Neural crest cell (in vitro differentiated cells): ENCODE measurements at regions not wholly inside any gene's neighbourhood (a gene's known extent, or its start where the extent isn't known, plus 50 kb on each side); places are given as distances from the start of the nearest gene placed in this dataset.

ENCODE experiments used
- DNase-seq: peaks from one replicate; pipeline ENCODE4 v3.0.0; 2021; ENCODE audit warnings: low read depth, mixed read lengths, low spot score
- H3K27ac Mint-ChIP-seq: one replicate; pipeline ENCODE4 v1.8.0; 2021; ENCODE audit warnings: mild to moderate bottlenecking, mixed read lengths; ENCODE audit not compliant: unreplicated experiment
- H3K27me3 Mint-ChIP-seq: 2 replicates; pipeline ENCODE4 v1.8.0; 2021; ENCODE audit warnings: low read depth, mild to moderate bottlenecking, mixed read lengths
- H3K36me3 Mint-ChIP-seq: 2 replicates; pipeline ENCODE4 v1.8.0; 2021; ENCODE audit warnings: low read depth, mild to moderate bottlenecking, mixed read lengths
- H3K4me1 Mint-ChIP-seq: 2 replicates; pipeline ENCODE4 v1.8.0; 2021; ENCODE audit warnings: mixed read lengths
- H3K4me3 Mint-ChIP-seq: one replicate; pipeline ENCODE4 v1.8.0; 2021; ENCODE audit warnings: mild to moderate bottlenecking, mixed read lengths
- H3K9me3 Mint-ChIP-seq: 2 replicates; pipeline ENCODE4 v1.8.0; 2021; ENCODE audit warnings: mixed read lengths
- CTCF ChIP-seq: fragments of 200-600 bp; sonication (generic); conservative IDR thresholded peaks from 2 replicates; pipeline ENCODE4 v1.5.0; 2021; ENCODE audit warnings: antibody characterized with exemption, mild to moderate bottlenecking

- Mint-ChIP-seq H3K27me3 (peaks cover 5% of the 10 kb centered on the region), H3K27ac (no peak overlapping the region), H3K4me1 (no peaks in the 10 kb centered on the region), H3K9me3 (peaks cover 2% of the 10 kb centered on the region), H3K4me3 (no peak overlapping the region), H3K36me3 (peaks cover 3% of the 10 kb centered on the region)
- no peak for DNase-seq
- TF ChIP-seq CTCF: no peak
These were observed 138.7 kb downstream of the TTC32 start for GRCh38 chr2:19762959-19763605.

GRCh38 chr2:19762142-19762541 lies 139.6 kb downstream of the TTC32 start:
- Mint-ChIP-seq H3K27ac (no peak overlapping the region), H3K27me3 (no peaks in the 10 kb centered on the region), H3K9me3 (peaks cover 2% of the 10 kb centered on the region), H3K4me1 (no peaks in the 10 kb centered on the region), H3K36me3 (no peaks in the 10 kb centered on the region), H3K4me3 (no peak overlapping the region)
- DNase-seq: no peak
- TF ChIP-seq CTCF: no peak

DNA sequence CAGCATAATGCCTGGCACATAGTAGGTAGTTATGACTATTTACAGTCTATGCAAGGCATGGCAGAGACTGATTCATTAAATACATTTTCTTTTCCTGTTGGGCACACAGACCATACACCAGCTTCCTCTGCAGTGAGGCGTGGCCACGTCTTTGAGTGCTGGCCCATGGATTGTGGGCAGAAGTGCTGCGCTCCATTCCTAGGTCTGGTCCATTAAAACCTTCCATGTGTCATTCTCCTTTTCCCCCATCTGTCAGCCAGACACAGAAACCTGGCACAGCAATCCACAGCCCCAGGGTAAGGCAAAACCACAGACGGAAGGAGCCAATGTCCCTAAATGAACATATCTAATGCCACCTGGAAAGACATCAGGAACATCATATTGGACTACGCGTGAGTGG lies 141.9 kb downstream of the TTC32 start:
- no peak for DNase-seq
- peaks cover 2% of the 10 kb centered on the region for H3K9me3 Mint-ChIP-seq
- H3K4me3 Mint-ChIP-seq: no peak overlapping the region
- H3K4me1 Mint-ChIP-seq: no peaks in the 10 kb centered on the region
- H3K36me3 Mint-ChIP-seq: no peaks in the 10 kb centered on the region
- no peaks in the 10 kb centered on the region for H3K27me3 Mint-ChIP-seq
- no peak for TF ChIP-seq CTCF
- no peak overlapping the region for H3K27ac Mint-ChIP-seq

DNA sequence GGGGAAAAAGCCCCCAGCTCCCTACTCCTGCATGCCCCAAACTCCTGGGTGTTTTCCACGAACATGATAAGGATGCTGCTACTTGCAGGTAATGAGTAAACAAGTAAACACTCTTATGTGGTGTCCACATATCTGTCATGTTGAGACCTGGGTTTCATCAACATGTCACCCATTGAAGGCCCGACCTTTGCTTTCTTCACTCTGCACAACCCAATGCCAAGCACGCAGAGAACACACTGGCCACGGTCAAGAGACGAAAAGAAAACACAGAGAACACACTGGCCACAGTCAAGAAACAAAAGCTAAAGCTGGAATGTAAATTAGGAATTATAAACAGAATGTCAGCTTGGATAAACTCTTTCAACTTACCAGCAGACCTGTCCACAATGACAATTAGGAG lies 143.1 kb downstream of the TTC32 start:
- no peaks in the 10 kb centered on the region for H3K36me3 Mint-ChIP-seq
- H3K4me3 Mint-ChIP-seq: no peak overlapping the region
- no peaks in the 10 kb centered on the region for H3K4me1 Mint-ChIP-seq
- H3K9me3 Mint-ChIP-seq: no peaks in the 10 kb centered on the region
- H3K27me3 Mint-ChIP-seq: no peaks in the 10 kb centered on the region
- TF ChIP-seq CTCF: no peak
- DNase-seq: no peak
- no peak overlapping the region for H3K27ac Mint-ChIP-seq

DNA sequence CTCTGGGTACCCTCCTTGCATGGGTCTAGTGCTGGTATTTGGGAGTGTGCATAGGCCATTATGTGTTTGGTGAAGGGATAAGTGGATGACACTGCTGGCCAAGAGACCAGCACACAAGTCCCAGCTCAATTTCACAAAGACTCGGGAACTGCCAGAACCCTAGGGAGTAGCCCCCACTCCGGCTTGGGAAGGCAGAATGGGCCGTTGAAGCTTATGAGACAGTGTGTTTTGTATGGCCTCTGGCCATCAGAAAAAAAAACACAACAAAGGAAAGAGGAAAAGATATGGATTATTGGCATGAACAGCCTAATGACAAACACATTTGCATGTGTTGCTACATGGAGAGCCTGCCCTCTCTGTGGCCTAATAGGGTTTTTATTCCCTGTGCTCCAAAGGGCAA lies 144.2 kb downstream of the TTC32 start:
- H3K4me3 Mint-ChIP-seq: no peak overlapping the region
- no peaks in the 10 kb centered on the region for H3K27me3 Mint-ChIP-seq
- H3K4me1 Mint-ChIP-seq: no peaks in the 10 kb centered on the region
- DNase-seq: no peak
- no peak for TF ChIP-seq CTCF
- no peak overlapping the region for H3K27ac Mint-ChIP-seq
- no peaks in the 10 kb centered on the region for H3K9me3 Mint-ChIP-seq
- no peaks in the 10 kb centered on the region for H3K36me3 Mint-ChIP-seq
